HepG2 (cell line): ENCODE measurements at regions not wholly inside any gene's neighbourhood (a gene's known extent, or its start where the extent isn't known, plus 50 kb on each side); places are given as distances from the start of the nearest gene placed in this dataset.

Experiments used
- CREB1 ChIP-seq, 2 experiments: fragments of 450-650 bp in 1 of 2; IDR thresholded peaks; 2 replicates each; pipeline ENCODE4 v1.6.1; 2016 to 2017; ENCODE audit warnings: control low read depth in 1 of 2, mild to moderate bottlenecking in 1 of 2, missing compliant biosample characterization in 1 of 2, missing genetic modification characterization in 1 of 2
- DNMT3B ChIP-seq: conservative IDR thresholded peaks from 2 replicates; pipeline ENCODE4 v1.6.1; 2016; ENCODE audit warnings: missing biosample characterization, control low read depth
- DPF2 ChIP-seq: sonication (generic); formaldehyde crosslinking; IDR thresholded peaks from 2 replicates; pipeline ENCODE4 v1.4.0; 2020; ENCODE audit warnings: mild to moderate bottlenecking, low read depth, missing genetic modification reagents, borderline replicate concordance
- ELF4 ChIP-seq: sonication (generic); formaldehyde crosslinking; IDR thresholded peaks from 2 replicates; pipeline ENCODE4 v1.5.0; 2020; ENCODE audit warnings: missing genetic modification reagents, mild to moderate bottlenecking, moderate library complexity, borderline replicate concordance
- FOXP1 ChIP-seq, 2 experiments: fragments of 450-650 bp in 1 of 2; IDR thresholded peaks; 2 replicates each; pipeline ENCODE4 v1.6.1; 2017 to 2018; ENCODE audit warnings: antibody characterized with exemption in 1 of 2
- HIC2 ChIP-seq: sonication (generic); formaldehyde crosslinking; IDR thresholded peaks from 2 replicates; pipeline ENCODE4 v1.9.0; 2022; ENCODE audit warnings: low read depth, missing genetic modification reagents
- HMG20A ChIP-seq: IDR thresholded peaks from 2 replicates; pipeline ENCODE4 v1.6.1; 2016; ENCODE audit warnings: borderline replicate concordance
- HOXD1 ChIP-seq: sonication (generic); formaldehyde crosslinking; IDR thresholded peaks from 2 replicates; pipeline ENCODE4 v1.5.0; 2020; ENCODE audit warnings: missing genetic modification reagents
- KDM2A ChIP-seq: sonication (generic); formaldehyde crosslinking; IDR thresholded peaks from 2 replicates; pipeline ENCODE4 v1.4.0; 2020; ENCODE audit warnings: low read depth, missing genetic modification reagents, borderline replicate concordance
- PHF21A ChIP-seq: sonication (generic); formaldehyde crosslinking; IDR thresholded peaks from 2 replicates; pipeline ENCODE4 v1.5.0; 2020; ENCODE audit warnings: mild to moderate bottlenecking, missing genetic modification reagents
- SP4 ChIP-seq: sonication (generic); formaldehyde crosslinking; IDR thresholded peaks from 2 replicates; pipeline ENCODE4 v1.8.1; 2023; ENCODE audit warnings: mild to moderate bottlenecking, missing genetic modification reagents
- SP5 ChIP-seq: IDR thresholded peaks from 2 replicates; pipeline ENCODE4 v1.6.1; 2016; ENCODE audit warnings: low read depth, borderline replicate concordance
- SPEN ChIP-seq: sonication (generic); formaldehyde crosslinking; IDR thresholded peaks from 2 replicates; pipeline ENCODE4 v1.5.1; 2020; ENCODE audit warnings: low read depth, mild to moderate bottlenecking, missing genetic modification reagents
- U2AF2 ChIP-seq: fragments of 200-400 bp; formaldehyde crosslinking; IDR thresholded peaks from 2 replicates; pipeline ENCODE4 v1.6.1; 2017; ENCODE audit warnings: low read depth, mild to moderate bottlenecking, low read length
- YEATS2 ChIP-seq: sonication (generic); formaldehyde crosslinking; IDR thresholded peaks from 2 replicates; pipeline ENCODE4 v1.4.0; 2020; ENCODE audit warnings: missing genetic modification reagents, borderline replicate concordance
- ZNF253 ChIP-seq: sonication (generic); formaldehyde crosslinking; IDR thresholded peaks from 2 replicates; pipeline ENCODE4 v1.8.0; 2022; ENCODE audit warnings: mild to moderate bottlenecking, missing genetic modification reagents, borderline replicate concordance
- ZNF335 ChIP-seq: sonication (generic); formaldehyde crosslinking; IDR thresholded peaks from 2 replicates; pipeline ENCODE4 v1.4.0; 2020; ENCODE audit warnings: missing genetic modification reagents
- ZNF33A ChIP-seq: sonication (generic); formaldehyde crosslinking; IDR thresholded peaks from 2 replicates; pipeline ENCODE4 v1.5.1; 2020; ENCODE audit warnings: missing genetic modification reagents, mild to moderate bottlenecking, moderate library complexity, borderline replicate concordance
- ZNF460 ChIP-seq: sonication (generic); formaldehyde crosslinking; IDR thresholded peaks from 2 replicates; pipeline ENCODE4 v1.5.1; 2020; ENCODE audit warnings: missing genetic modification reagents, mild to moderate bottlenecking, borderline replicate concordance
- ZNF616 ChIP-seq: sonication (generic); formaldehyde crosslinking; IDR thresholded peaks from 2 replicates; pipeline ENCODE4 v1.5.0; 2020; ENCODE audit warnings: low read depth, mild to moderate bottlenecking, missing genetic modification reagents
- ZNF687 ChIP-seq: sonication (generic); formaldehyde crosslinking; IDR thresholded peaks from 2 replicates; pipeline ENCODE4 v1.5.1; 2020; ENCODE audit warnings: mild to moderate bottlenecking, missing genetic modification reagents, moderate library complexity
- TF ChIP-seq, protein P1 (sequence below): IDR thresholded peaks from 2 replicates; pipeline ENCODE4 v1.6.1; 2016
- TF ChIP-seq, protein P2 (sequence below): IDR thresholded peaks from 2 replicates; pipeline ENCODE4 v1.6.1; 2016

DNA sequence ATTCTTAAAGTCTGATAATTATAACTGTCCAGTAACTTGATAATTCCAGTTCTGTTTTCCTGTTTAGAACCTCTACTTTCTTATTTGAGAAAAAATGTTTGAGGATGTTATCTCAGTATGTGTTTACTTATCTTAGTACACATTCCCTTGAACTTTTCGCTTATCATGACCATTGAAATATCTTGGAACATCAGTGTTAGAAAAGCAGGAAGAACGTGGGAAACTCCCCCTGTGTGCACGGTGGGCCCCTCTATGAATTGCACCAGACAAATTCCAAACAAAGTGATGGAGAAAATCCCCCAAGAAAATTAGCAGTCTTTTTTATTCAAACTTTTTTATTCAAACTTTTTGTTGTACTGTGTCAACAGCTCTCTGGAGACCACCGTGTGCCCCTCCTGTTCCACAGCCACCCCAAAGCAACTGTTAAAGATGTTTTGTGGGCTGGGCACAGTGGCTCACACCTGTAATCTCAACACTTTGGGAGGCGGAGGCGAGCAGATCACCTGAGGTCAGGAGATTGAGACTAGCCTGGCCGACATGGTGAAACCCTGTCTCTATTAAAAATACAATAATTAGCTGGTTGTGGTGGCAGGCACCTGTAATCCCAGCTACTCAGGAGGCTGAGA lies 78.3 kb upstream of the PEG3 start (continued):
- TF ChIP-seq ZNF253 (CRISPR knock-in tag) (no peak), FOXP1 (IDR thresholded peaks at IDR 0.05) (no peak), FOXP1 (CRISPR knock-in tag; IDR thresholded peaks at IDR 0.05) (peak; percentile 93), ZNF616 (no peak), HIC2 (CRISPR knock-in tag) (no peak), ZNF687 (CRISPR knock-in tag) (no peak), ELF4 (CRISPR knock-in tag) (peak; percentile 64; the same call in 1 of the 2 replicates), SP4 (CRISPR knock-in tag) (no peak), PHF21A (0 out of 2 replicates have a peak, but pooled peaks have one; percentile 67), DNMT3B (CRISPR knock-in tag) (peak; percentile 50; the same call in 1 of the 2 replicates), HMG20A (CRISPR knock-in tag) (peak; percentile 87), U2AF2 (no peak), YEATS2 (CRISPR knock-in tag) (no peak), KDM2A (CRISPR knock-in tag) (no peak), ZNF460 (CRISPR knock-in tag) (no peak), ZNF33A (CRISPR knock-in tag) (no peak), HOXD1 (CRISPR knock-in tag) (no peak), CREB1 (IDR thresholded peaks at IDR 0.05) (no peak), CREB1 (CRISPR knock-in tag; IDR thresholded peaks at IDR 0.05) (peak; percentile 58), SPEN (peak; percentile 24; the same call in 1 of the 2 replicates), DPF2 (CRISPR knock-in tag) (peak; percentile 61; the same call in 1 of the 2 replicates), SP5 (peak; percentile 43; the same call in 1 of the 2 replicates), ZNF335 (peak; percentile 37; the same call in 1 of the 2 replicates)
- TF ChIP-seq, protein P1, sequence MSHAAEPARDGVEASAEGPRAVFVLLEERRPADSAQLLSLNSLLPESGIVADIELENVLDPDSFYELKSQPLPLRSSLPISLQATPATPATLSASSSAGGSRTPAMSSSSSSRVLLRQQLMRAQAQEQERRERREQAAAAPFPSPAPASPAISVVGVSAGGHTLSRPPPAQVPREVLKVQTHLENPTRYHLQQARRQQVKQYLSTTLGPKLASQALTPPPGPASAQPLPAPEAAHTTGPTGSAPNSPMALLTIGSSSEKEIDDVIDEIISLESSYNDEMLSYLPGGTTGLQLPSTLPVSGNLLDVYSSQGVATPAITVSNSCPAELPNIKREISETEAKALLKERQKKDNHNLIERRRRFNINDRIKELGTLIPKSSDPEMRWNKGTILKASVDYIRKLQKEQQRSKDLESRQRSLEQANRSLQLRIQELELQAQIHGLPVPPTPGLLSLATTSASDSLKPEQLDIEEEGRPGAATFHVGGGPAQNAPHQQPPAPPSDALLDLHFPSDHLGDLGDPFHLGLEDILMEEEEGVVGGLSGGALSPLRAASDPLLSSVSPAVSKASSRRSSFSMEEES (CRISPR knock-in tag): peak; percentile 65
- TF ChIP-seq, protein P2, sequence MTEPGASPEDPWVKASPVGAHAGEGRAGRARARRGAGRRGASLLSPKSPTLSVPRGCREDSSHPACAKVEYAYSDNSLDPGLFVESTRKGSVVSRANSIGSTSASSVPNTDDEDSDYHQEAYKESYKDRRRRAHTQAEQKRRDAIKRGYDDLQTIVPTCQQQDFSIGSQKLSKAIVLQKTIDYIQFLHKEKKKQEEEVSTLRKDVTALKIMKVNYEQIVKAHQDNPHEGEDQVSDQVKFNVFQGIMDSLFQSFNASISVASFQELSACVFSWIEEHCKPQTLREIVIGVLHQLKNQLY (CRISPR knock-in tag): no peak
